HL-60 (cell line): ENCODE measurements at regions not wholly inside any gene's neighbourhood (a gene's known extent, or its start where the extent isn't known, plus 50 kb on each side); places are given as distances from the start of the nearest gene placed in this dataset.

Source experiments
- DNase-seq, 2 experiments: peaks; one replicate each; pipeline ENCODE4 v3.0.0-alpha.2; 2010 to 2020; ENCODE audit warnings: low read depth in 1 of 2, low spot score in 1 of 2
- H3K27ac ChIP-seq: fragments of 250-450 bp; sonication (Bioruptor Pico); replicated peaks from 2 replicates; pipeline ENCODE4 v1.5.1; 2020; ENCODE audit warnings: mild to moderate bottlenecking, moderate library complexity
- H3K27me3 ChIP-seq: fragments of 250-450 bp; sonication (Bioruptor Pico); 2 replicates; pipeline ENCODE4 v1.5.1; 2021; ENCODE audit warnings: mild to moderate bottlenecking, moderate library complexity; ENCODE audit not compliant: insufficient read depth, poor library complexity, severe bottlenecking
- H3K4me3 ChIP-seq: replicated peaks from 2 replicates; pipeline ENCODE4 v1.5.1; 2011; ENCODE audit warnings: mild to moderate bottlenecking, control low read depth, low read length; ENCODE audit not compliant: insufficient read depth
- GABPA ChIP-seq: IDR thresholded peaks from 2 replicates; pipeline ENCODE4 v1.6.1; 2012; ENCODE audit warnings: low read depth
- POLR2AphosphoS5 ChIP-seq: IDR thresholded peaks from 2 replicates; pipeline ENCODE4 v1.6.1; 2012; ENCODE audit warnings: low read depth
- SPI1 ChIP-seq: IDR thresholded peaks from 2 replicates; pipeline ENCODE4 v1.6.1; 2012; ENCODE audit warnings: low read depth, mild to moderate bottlenecking, borderline replicate concordance
- TF ChIP-seq, protein P1 (sequence below): IDR thresholded peaks from 2 replicates; pipeline ENCODE4 v1.6.1; 2012; ENCODE audit warnings: low read depth; ENCODE audit not compliant: insufficient replicate concordance
- TF ChIP-seq, protein P2 (sequence below): IDR thresholded peaks from one replicate; pipeline ENCODE4 v1.5.1; 2011; ENCODE audit warnings: low read length, control low read depth, inconsistent platforms; ENCODE audit not compliant: insufficient read depth

DNA sequence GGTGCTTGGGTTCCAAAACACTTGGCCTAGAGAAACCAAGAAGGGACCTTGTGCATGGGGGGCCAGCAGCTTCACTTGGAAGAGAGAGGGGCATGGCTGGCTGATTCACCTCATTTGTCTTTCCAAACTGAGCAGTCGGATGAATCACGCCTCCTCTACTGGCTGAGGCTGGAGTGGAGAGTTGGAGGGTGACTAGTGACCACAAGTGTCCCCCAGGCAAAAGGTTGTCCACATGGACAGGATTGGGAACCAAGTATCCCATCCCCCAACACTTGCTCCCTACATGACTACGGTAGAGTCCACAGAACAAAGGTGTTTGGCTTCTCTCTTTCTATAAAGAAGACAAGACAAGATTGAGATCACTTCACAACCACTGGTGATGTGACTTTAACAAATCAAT lies 875.6 kb downstream of the QKI start:
- H3K27ac ChIP-seq, result no peak overlapping the region
- no peak overlapping the region for H3K4me3 ChIP-seq
- no peaks in the 10 kb centered on the region for H3K27me3 ChIP-seq
- no peak for TF ChIP-seq GABPA
- TF ChIP-seq, protein P1, sequence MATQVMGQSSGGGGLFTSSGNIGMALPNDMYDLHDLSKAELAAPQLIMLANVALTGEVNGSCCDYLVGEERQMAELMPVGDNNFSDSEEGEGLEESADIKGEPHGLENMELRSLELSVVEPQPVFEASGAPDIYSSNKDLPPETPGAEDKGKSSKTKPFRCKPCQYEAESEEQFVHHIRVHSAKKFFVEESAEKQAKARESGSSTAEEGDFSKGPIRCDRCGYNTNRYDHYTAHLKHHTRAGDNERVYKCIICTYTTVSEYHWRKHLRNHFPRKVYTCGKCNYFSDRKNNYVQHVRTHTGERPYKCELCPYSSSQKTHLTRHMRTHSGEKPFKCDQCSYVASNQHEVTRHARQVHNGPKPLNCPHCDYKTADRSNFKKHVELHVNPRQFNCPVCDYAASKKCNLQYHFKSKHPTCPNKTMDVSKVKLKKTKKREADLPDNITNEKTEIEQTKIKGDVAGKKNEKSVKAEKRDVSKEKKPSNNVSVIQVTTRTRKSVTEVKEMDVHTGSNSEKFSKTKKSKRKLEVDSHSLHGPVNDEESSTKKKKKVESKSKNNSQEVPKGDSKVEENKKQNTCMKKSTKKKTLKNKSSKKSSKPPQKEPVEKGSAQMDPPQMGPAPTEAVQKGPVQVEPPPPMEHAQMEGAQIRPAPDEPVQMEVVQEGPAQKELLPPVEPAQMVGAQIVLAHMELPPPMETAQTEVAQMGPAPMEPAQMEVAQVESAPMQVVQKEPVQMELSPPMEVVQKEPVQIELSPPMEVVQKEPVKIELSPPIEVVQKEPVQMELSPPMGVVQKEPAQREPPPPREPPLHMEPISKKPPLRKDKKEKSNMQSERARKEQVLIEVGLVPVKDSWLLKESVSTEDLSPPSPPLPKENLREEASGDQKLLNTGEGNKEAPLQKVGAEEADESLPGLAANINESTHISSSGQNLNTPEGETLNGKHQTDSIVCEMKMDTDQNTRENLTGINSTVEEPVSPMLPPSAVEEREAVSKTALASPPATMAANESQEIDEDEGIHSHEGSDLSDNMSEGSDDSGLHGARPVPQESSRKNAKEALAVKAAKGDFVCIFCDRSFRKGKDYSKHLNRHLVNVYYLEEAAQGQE, result no peak
- TF ChIP-seq, protein P2, sequence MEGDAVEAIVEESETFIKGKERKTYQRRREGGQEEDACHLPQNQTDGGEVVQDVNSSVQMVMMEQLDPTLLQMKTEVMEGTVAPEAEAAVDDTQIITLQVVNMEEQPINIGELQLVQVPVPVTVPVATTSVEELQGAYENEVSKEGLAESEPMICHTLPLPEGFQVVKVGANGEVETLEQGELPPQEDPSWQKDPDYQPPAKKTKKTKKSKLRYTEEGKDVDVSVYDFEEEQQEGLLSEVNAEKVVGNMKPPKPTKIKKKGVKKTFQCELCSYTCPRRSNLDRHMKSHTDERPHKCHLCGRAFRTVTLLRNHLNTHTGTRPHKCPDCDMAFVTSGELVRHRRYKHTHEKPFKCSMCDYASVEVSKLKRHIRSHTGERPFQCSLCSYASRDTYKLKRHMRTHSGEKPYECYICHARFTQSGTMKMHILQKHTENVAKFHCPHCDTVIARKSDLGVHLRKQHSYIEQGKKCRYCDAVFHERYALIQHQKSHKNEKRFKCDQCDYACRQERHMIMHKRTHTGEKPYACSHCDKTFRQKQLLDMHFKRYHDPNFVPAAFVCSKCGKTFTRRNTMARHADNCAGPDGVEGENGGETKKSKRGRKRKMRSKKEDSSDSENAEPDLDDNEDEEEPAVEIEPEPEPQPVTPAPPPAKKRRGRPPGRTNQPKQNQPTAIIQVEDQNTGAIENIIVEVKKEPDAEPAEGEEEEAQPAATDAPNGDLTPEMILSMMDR, result no peak
- no peak for DNase-seq

DNA sequence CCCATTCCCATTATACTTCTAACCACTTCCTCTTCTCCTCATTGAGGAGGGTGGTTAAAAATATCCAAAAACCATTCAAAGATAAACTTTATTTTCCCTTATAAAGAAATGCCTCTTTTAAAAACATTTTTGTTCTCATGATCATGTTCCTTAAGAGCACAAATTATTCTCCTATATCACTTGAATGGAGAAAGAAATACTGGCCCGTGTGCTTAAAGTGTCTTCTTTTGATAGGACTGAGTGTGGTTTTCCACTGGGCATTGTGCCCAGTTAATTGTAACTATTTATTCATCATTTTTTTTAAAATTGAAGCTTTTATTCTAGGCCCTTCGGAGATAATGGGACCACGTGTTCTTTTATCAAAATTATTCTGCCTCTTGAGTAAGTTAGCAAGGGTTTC lies 871.5 kb downstream of the QKI start:
- no peak for DNase-seq
- no peak for TF ChIP-seq SPI1
- no peak for TF ChIP-seq POLR2AphosphoS5
- TF ChIP-seq, protein P1, result no peak
- TF ChIP-seq GABPA, result no peak
- TF ChIP-seq, protein P2, result no peak
- Histone ChIP-seq H3K27ac (no peak overlapping the region), H3K4me3 (no peak overlapping the region), H3K27me3 (no peaks in the 10 kb centered on the region)

DNA sequence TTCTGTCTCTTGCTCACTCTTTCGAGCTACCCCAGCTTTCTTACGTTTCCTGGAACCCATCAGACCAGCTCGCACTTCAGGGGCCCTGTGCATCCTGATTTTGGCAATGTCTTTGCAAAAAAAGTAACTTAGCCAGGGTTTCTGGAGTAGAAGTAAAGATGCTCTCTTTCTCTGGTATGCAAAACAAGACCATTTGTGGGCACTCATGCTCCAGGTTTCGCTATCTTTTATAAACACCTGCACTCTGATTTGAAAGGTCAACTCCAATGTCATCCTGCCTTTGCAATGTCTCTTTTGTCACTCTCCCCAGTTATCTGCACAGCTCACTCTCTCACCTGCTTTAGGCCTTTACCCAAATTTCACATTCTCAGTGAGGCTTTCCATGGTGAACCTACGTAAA lies 869.1 kb downstream of the QKI start:
- DNase-seq, result no peak
- TF ChIP-seq GABPA (no peak), POLR2AphosphoS5 (no peak), SPI1 (no peak)
- TF ChIP-seq, protein P2, result no peak
- TF ChIP-seq, protein P1, result no peak
- no peak overlapping the region for H3K4me3 ChIP-seq
- no peaks in the 10 kb centered on the region for H3K27me3 ChIP-seq
- no peak overlapping the region for H3K27ac ChIP-seq
